HUES64 (cell line): ENCODE measurements at regions not wholly inside any gene's neighbourhood (a gene's known extent, or its start where the extent isn't known, plus 50 kb on each side); places are given as distances from the start of the nearest gene placed in this dataset.
A peak's percentile ranks its signal among the peaks of the same experiment; 100 is the strongest.

Experiments used
- H3K27ac ChIP-seq: 2 replicates; pipeline ENCODE4 v1.7.0; 2013; ENCODE audit warnings: low read depth, low read length, inconsistent platforms
- H3K27me3 ChIP-seq: 2 replicates; pipeline ENCODE4 v1.6.1; 2013; ENCODE audit warnings: mild to moderate bottlenecking, low read length; ENCODE audit not compliant: insufficient read depth
- H3K36me3 ChIP-seq: 2 replicates; pipeline ENCODE4 v1.6.1; 2013; ENCODE audit warnings: mild to moderate bottlenecking, low read length; ENCODE audit not compliant: insufficient read depth
- H3K4me1 ChIP-seq: 2 replicates; pipeline ENCODE4 v1.6.1; 2013; ENCODE audit warnings: mild to moderate bottlenecking, low read length, moderate library complexity; ENCODE audit not compliant: insufficient read depth
- H3K4me3 ChIP-seq: 2 replicates; pipeline ENCODE4 v1.5.1; 2013; ENCODE audit warnings: mild to moderate bottlenecking, low read length, moderate library complexity
- H3K9ac ChIP-seq: 2 replicates; pipeline ENCODE4 v1.6.1; 2013; ENCODE audit warnings: mild to moderate bottlenecking, low read depth, low read length
- H3K9me3 ChIP-seq: 2 replicates; pipeline ENCODE4 v1.6.1; 2013; ENCODE audit warnings: low read depth, low read length; ENCODE audit not compliant: insufficient read depth
- WGBS: fragments of 150-250, 120-280 bp; methylation state at CpG from one replicate; pipeline ENCODE4 v1.1.7; 2013; ENCODE audit warnings: missing lambda C conversion rate; 5-methylcytosine and 5-hydroxymethylcytosine counted together

GRCh38 chr16:8320131-8320530 lies 270.2 kb downstream of the TMEM114 start:
- 89% methylated on average over 5 of the region's 5 CpGs for WGBS
- Histone ChIP-seq H3K9ac (no peak overlapping the region), H3K27me3 (no peaks in the 10 kb centered on the region), H3K4me1 (no peaks in the 10 kb centered on the region), H3K36me3 (no peaks in the 10 kb centered on the region), H3K9me3 (no peaks in the 10 kb centered on the region), H3K4me3 (no peak overlapping the region), H3K27ac (no peak overlapping the region)

GRCh38 chr16:8310816-8311215 lies 279.5 kb downstream of the TMEM114 start:
- no peaks in the 10 kb centered on the region for H3K9me3 ChIP-seq
- no peak overlapping the region for H3K9ac ChIP-seq
- 92% methylated on average over 6 of the region's 6 CpGs for WGBS

GRCh38 chr16:8310323-8310722 lies 280.0 kb downstream of the TMEM114 start:
- no peak overlapping the region for H3K9ac ChIP-seq
- no peaks in the 10 kb centered on the region for H3K36me3 ChIP-seq
- no peaks in the 10 kb centered on the region for H3K4me1 ChIP-seq
- WGBS: 87% methylated on average over 6 of the region's 6 CpGs
- H3K9me3 ChIP-seq: no peaks in the 10 kb centered on the region
- H3K27me3 ChIP-seq: no peaks in the 10 kb centered on the region
- H3K4me3 ChIP-seq: no peak overlapping the region
- no peak overlapping the region for H3K27ac ChIP-seq

More at GRCh38 chr16:8310816-8311215, 279.5 kb downstream of the TMEM114 start:
- Histone ChIP-seq H3K36me3 (no peaks in the 10 kb centered on the region), H3K4me1 (no peaks in the 10 kb centered on the region), H3K4me3 (no peak overlapping the region), H3K27me3 (no peaks in the 10 kb centered on the region), H3K27ac (no peak overlapping the region)

GRCh38 chr16:8305201-8305600 lies 285.1 kb downstream of the TMEM114 start:
- H3K27ac ChIP-seq: no peak overlapping the region
- no peak overlapping the region for H3K4me3 ChIP-seq
- H3K9me3 ChIP-seq: no peaks in the 10 kb centered on the region
- H3K4me1 ChIP-seq: no peaks in the 10 kb centered on the region
- no peaks in the 10 kb centered on the region for H3K27me3 ChIP-seq
- H3K36me3 ChIP-seq: no peaks in the 10 kb centered on the region
- WGBS: 96% methylated on average over 3 of the region's 3 CpGs
- H3K9ac ChIP-seq: no peak overlapping the region

- Histone ChIP-seq H3K9ac (no peak overlapping the region), H3K36me3 (no peaks in the 10 kb centered on the region)
- 92% methylated on average over 5 of the region's 5 CpGs for WGBS
These were observed 290.7 kb downstream of the TMEM114 start for GRCh38 chr16:8299635-8300034.

GRCh38 chr16:8295513-8296237 lies 294.6 kb downstream of the TMEM114 start:
- WGBS: 96% methylated on average over 11 of the region's 11 CpGs

More at GRCh38 chr16:8299635-8300034, 290.7 kb downstream of the TMEM114 start:
- H3K4me3 ChIP-seq: no peak overlapping the region
- H3K27ac ChIP-seq: no peak overlapping the region
- no peaks in the 10 kb centered on the region for H3K4me1 ChIP-seq
- no peaks in the 10 kb centered on the region for H3K9me3 ChIP-seq
- H3K27me3 ChIP-seq: no peaks in the 10 kb centered on the region

GRCh38 chr16:8293413-8293812 lies 296.9 kb downstream of the TMEM114 start:
- Histone ChIP-seq H3K27me3 (no peaks in the 10 kb centered on the region), H3K27ac (no peak overlapping the region), H3K4me3 (no peak overlapping the region), H3K4me1 (no peaks in the 10 kb centered on the region), H3K36me3 (no peaks in the 10 kb centered on the region), H3K9me3 (no peaks in the 10 kb centered on the region), H3K9ac (no peak overlapping the region)
- WGBS: 89% methylated on average over 5 of the region's 5 CpGs

More at GRCh38 chr16:8295513-8296237, 294.6 kb downstream of the TMEM114 start:
- no peaks in the 10 kb centered on the region for H3K36me3 ChIP-seq
- no peak overlapping the region for H3K27ac ChIP-seq
- H3K4me3 ChIP-seq: no peak overlapping the region
- no peak overlapping the region for H3K9ac ChIP-seq
- H3K27me3 ChIP-seq: no peaks in the 10 kb centered on the region
- H3K4me1 ChIP-seq: no peaks in the 10 kb centered on the region
- no peaks in the 10 kb centered on the region for H3K9me3 ChIP-seq

- Histone ChIP-seq H3K4me1 (peaks cover under 1% of the 10 kb centered on the region; the same call in 1 of the 2 replicates), H3K27me3 (no peaks in the 10 kb centered on the region), H3K4me3 (no peak overlapping the region), H3K27ac (no peak overlapping the region), H3K9me3 (no peaks in the 10 kb centered on the region), H3K36me3 (no peaks in the 10 kb centered on the region), H3K9ac (no peak overlapping the region)
- 97% methylated on average over 6 of the region's 6 CpGs for WGBS
These were observed 298.0 kb downstream of the TMEM114 start for GRCh38 chr16:8292271-8292670.

- Histone ChIP-seq H3K27ac (peak overlapping the region; percentile 32; the same call in 1 of the 2 replicates), H3K9ac (no peak overlapping the region), H3K4me1 (peaks cover 16% of the 10 kb centered on the region), H3K9me3 (no peaks in the 10 kb centered on the region), H3K4me3 (no peak overlapping the region), H3K27me3 (no peaks in the 10 kb centered on the region), H3K36me3 (no peaks in the 10 kb centered on the region)
- 71% methylated on average over 2 of the region's 2 CpGs for WGBS
These were observed 304.0 kb downstream of the TMEM114 start for GRCh38 chr16:8286348-8286747.

- Histone ChIP-seq H3K4me1 (peaks cover 25% of the 10 kb centered on the region), H3K4me3 (no peak overlapping the region), H3K27me3 (no peaks in the 10 kb centered on the region), H3K9me3 (no peaks in the 10 kb centered on the region), H3K36me3 (no peaks in the 10 kb centered on the region), H3K9ac (no peak overlapping the region), H3K27ac (no peak overlapping the region)
- 73% methylated on average over 4 of the region's 4 CpGs for WGBS
These were observed 307.1 kb downstream of the TMEM114 start for GRCh38 chr16:8283195-8283594.

GRCh38 chr16:8278031-8278580 lies 312.2 kb downstream of the TMEM114 start:
- no peaks in the 10 kb centered on the region for H3K9me3 ChIP-seq
- peaks cover 14% of the 10 kb centered on the region for H3K4me1 ChIP-seq
- H3K4me3 ChIP-seq: no peak overlapping the region
- H3K27me3 ChIP-seq: no peaks in the 10 kb centered on the region
- H3K9ac ChIP-seq: no peak overlapping the region
- H3K36me3 ChIP-seq: no peaks in the 10 kb centered on the region
- H3K27ac ChIP-seq: no peak overlapping the region
- WGBS: 75% methylated on average over 3 of the region's 3 CpGs
